Right forelimb (tissue), 1 donor: ENCODE measurements at regions not wholly inside any gene's neighbourhood (a gene's known extent, or its start where the extent isn't known, plus 50 kb on each side); places are given as distances from the start of the nearest gene placed in this dataset.
"Not testable (repeated sequence)": the region's sequence is repeated elsewhere in the genome, so short reads cannot be mapped to it uniquely, and the experiment has no call there.

ENCODE experiments used
- DNase-seq: peaks from one replicate; pipeline ENCODE4 v3.0.0-alpha.2; 2018

DNA sequence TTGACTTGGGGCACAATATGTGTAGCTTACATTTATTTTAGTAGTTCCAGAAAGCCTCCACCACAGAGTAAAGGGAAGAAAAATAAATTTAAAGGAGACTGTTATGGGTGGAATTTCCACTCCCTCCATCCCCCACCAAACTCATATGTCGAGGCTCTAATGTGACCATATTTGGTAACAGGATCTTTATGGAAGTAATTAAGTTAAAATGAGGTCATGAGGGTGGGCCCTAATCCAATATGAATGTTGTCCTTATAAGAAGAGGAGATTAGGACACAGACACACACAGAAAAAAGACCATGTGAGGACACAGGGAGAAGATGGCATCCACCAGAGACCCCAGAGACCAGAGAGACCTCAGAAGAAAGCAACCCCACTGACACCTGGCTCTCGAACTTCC lies 189.7 kb downstream of the EDN1 start:
- no peak for DNase-seq

DNA sequence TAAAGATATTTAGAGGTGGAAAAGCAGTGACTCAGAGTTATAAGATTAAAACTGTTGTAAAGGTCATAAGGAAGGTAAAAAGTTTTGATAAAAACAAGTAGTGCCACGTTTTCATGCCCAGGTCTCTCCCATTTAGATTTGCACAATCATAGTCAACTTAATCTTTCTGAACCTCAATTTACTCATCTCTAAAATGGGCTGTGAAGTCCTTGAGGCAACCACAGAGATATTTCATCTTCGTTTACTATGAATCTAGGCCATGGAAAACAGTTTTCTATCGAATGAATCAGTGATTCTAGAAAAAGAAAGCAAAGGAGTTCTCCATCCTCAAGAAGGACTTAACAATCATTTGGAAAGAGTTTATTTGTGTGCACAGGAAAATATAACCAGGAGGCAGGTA lies 190.2 kb downstream of the EDN1 start:
- DNase-seq: no peak

DNA sequence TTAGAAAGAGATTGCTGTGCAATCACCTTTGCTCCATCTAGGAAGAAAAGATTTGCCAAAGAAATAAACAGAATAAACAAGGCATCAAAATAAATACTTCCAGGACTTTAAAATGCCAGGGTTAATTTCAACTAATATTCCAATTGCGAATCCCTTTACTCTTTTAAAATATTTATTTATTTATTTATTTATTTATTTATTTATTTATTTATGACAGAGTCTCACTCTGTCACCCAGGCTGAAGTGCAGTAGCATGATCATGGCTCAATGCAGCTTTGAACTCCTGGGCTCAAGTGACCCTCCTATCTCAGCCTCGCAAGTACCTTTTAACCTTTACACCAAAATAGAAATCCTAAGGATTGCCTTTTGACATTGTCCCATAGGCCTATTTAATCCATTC lies 191.1 kb downstream of the EDN1 start:
- DNase-seq: no peak

DNA sequence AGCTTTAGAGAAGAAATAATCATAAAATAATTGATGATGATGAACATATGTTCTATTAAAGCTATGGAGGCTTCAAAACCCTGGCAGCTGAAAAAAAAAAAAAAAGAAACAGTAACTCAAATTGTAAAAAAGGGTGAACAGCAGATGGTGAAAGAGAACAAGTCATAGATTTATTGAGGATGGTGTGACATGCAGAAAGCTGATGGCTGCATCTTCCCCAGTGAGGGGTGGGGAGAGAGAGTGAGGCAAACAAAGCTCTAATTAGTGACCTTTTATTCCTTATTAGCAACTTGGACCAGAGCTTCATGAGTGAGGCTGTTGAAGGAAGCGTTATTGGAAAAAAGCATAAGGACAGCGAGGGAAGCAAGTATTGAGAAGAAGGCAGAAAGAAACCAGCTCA lies 191.7 kb downstream of the EDN1 start:
- DNase-seq: no peak

DNA sequence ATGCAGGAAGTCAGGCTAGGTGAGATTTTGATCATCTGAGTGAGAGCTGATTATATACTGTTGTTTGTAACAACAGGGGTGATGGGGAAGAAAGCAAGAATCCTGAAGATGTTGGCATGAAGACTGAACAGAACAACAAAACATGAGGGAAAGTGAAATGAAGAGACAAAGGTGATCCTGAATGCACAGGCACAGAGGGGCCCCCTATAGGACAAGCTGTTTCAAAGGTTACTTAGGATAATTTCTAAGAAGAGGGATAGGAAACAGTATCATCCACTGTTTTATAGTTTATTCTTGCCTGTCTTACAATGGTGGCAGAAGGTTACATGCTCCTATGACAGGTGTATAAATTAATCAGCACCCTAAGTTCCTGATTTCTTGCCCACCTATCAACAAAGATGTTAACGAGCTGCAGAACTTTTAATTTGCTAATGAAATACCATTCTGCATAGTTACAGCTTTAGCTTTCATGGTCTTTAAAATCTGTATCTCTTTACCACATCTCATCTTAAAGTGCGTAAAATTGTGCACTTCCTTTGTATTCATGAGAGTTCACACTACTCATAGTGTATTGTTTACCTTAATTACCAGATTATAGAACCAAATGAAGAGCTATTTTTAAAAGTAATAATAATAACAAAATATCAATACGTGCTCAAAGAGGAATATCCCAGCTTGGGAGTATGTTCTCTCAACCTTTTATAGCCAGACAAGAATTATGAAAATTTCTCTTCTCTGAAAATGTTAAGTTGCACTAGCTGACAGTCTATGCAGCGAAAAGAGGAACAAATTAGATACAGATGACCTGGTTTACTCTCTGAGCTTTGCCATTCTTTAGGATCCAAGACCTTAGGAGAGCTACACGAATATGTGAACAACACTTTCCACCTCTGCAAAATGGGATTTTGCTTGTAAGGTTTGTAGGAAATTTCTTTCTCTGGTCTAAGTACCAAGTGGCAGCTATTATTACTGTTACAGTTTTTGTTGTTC lies 192.5 kb downstream of the EDN1 start:
- DNase-seq: no peak

DNA sequence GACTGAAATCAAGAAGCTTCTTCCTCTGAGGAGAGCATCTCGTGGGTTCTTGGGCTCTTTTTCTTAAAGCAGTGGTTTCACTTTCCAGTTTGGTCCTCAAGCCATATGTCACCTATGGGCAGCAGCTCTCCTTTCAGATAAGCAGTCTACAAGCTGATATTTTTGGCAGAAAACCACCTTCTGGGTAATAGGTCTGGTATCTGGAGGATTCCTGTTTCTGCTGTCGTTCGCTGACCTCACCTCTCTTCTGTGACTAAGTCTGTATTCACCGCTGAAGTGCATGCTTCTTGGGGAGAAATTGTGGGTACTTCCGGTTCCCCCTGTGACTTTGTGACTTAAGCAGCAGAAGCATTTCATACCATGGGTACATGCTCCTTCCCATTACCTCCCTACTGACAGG lies 193.6 kb downstream of the EDN1 start:
- DNase-seq: no peak

DNA sequence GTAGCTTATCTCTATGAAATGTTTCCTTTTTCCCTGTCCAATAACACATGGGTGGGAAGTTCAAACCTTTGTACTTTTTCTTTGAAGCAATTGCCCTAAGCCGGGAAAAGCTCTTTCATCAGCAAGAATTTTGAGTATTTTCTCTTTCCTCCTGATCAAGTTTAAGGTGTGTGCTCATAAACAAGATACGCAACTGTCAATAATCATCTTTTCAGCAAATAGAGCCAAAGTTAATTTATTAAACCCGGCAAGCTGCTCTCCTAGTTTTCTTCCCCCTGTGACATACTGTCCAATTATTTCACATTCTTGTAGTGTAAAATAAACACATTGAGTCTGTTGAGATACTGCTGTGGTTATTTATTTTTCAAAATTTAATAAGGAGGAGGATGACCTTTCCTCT lies 194.4 kb downstream of the EDN1 start:
- no peak for DNase-seq

DNA sequence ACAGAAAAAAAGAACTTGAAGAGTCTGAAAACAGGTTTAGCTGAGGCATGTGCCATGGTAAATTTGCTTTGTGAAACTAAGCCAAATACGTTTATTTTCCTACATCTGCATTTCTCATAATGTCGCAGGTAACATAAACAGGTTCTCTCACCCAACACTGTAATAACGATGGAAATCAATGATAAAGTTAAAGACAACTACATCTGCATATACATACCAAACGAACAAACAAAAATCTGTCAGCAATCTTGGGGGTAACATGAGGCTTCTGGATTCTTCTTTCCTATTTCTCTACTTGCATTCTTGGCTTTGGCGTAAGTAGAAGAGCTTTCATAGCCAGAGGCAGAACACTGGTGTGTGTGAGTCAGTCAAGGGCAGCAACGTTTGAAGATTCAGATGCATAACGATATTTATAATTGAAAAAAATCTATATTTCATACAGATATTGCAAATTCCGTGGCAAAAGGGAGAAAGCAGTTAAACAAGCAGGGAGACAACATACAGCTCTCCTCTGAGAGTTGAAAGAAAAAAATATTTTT lies 195.1 kb downstream of the EDN1 start:
- DNase-seq: no peak

DNA sequence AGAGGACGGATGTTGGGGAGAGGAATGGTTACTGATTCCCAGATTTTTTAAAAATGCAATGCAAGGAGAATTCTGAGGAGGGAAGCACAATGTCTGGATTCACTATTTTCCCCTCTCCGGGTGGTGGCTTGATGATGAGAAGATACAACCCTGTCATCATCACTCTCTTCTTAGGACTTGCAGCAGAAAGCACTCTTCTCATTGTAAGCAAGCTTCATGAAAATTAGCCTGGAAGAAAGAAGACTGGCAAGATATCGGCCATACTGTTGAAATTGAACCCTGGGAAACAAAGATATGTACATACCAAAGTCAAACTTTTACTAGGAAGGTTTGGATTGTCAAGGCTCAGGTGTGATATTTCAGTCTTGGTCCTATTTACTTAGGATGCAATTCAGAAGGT lies 195.7 kb downstream of the EDN1 start:
- DNase-seq: no peak

DNA sequence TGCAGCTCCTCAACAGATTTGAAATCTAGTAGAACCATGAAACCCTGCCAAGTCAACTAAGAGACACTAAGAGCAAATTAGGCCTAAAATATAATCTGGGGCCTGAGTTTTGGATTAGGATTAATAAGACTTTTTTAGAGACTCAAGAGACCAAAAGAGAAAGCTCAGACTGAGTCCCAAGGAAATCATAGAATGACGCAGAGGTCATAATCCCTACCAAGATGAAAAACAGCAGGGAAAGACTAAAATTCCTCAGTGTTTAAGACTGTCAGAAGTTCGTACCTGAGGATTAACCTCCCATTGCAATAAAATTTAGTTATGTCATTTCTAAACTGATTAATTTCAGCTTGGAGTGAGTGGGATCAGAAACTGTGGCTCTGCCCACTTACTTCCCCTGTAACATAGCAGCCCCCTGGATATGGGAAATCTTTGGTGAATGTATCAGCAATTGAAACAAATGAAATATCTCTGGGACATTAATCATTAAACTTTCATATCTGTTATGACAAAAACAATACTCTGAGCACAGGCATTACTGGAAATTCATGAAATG lies 200.3 kb downstream of the EDN1 start:
- DNase-seq: no peak

DNA sequence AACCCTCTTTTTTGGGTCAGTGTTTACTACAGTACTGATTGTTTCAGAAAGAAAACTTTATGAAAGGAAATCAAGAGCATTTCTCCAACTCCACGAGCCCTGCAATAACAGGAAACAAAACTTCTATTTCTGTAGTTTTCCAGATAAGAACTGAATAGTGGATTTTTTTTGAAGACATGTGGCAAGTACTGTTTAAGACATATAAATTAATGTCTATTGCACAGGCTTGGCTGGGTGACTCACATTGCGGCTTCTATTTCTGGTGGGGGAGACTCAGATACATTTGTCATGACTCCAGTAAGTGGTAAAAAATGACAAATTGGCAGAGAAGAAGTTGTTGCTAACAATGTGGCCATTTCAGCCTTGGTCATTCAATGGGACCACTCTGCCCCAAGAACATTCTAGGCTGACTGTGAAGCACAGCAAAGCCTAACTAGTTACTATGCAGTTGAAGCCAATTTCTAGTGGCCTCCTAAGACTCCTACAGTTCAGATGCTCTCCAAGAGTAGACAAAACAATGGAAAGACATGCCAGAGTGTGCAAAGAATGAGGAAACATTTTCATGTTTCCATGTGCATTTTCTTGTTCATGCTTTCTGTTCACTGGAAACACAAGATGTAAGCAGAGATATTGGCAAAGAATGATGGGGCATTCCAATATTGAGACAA lies 200.9 kb downstream of the EDN1 start:
- no peak for DNase-seq

DNA sequence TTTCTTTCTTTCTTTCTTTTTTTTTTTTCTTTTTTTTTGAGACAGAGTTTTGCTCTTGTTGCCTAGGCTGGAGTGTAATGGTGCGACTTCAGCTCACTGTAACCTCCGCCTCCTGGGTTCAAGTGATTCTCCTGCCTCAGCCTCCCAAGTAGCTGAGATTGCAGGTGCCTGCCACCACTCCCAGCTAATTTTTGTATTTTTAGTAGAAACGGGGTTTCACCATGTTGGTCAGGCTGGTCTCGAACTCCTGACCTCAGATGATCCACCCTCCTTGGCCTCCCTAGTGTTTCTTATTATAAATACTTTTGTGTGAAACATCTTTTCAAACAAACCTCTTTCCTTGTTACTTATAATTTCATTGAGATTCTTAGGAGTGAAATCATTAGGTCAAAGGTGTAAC lies 202.8 kb downstream of the EDN1 start:
- DNase-seq: not testable (repeated sequence)

DNA sequence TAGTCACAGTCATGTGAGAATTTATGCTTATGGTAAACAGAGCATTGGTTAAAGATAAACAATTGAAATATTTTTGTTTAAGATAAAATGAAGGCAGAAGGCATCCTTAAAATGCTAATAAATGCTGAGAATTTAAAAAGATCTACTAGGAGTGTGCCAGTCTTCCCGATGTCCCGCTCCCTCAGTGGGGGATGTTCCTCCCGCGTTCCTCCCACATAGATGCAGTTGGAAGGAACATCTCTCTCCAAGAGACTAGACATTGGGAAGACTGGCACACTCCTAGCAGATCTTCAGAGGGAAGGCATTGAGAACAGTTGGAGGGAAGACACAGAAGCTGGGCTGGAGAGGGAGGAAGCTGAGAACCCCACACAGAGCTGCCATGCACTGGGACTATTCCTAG lies 203.3 kb downstream of the EDN1 start:
- DNase-seq: no peak

DNA sequence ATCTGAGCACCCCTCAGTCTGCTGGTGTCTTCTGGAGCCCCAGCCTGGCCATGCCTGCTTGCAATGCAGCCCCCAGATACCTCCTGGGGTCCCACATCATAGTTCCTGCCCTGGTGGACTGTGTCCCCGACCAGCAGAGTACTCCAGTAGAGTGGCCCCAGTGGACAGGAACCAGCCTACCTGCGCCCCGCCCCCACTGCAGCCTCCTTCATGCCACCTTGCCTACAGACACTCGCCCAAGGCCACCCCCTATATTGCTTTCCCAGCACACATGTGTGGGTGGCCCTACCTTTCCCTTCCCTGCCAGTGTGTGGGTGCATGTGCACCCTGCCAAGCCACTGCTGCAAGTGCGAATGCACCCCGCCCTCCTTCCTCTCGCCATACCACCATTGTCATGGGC lies 204.0 kb downstream of the EDN1 start:
- DNase-seq: no peak

DNA sequence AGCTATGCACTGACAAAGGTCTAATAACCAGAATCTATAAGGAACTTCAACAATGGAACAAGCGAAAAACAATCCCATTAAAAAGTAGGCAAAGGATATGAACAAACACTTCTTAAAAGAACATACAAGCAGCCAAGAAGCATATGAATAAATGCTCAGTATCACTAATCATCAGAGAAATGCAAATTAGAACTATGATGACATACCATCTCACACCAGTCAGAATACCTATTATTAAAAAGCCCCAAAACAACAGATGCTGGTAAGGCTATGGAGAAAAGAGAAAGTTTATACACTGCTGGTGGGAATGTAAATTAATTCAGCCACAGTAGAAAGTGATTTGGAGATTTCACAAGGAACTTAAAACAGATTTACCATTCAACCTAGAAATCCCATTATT lies 211.8 kb downstream of the EDN1 start:
- DNase-seq: no peak

DNA sequence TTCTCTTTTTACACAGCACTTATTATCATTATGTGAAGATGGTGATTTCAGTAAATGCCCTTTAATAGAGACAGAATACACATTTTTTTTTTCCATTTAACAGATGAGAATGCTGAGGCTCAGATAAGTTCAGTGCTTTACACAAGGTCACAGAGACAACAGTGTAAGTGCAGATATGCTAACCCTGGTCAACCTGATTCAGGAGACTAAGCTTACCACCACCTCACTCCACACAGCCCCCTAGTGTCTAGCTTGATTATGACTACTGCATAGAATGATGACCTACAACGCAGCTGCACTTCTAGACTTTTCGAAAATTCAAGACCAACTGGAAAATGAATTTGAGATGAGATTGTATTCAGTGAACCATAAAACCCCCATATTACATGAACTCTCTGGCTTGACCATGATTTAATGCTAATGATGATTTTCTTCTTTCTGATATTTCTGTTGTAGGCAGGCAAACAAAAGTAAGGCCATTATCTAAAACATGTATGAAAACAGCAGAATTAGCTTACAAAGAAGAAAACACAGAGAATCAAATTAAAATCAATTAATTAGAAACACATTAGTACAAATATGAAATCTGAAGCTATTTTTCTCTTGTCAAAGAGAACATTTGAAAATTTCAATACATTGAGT lies 212.1 kb upstream of the PHACTR1 start:
- no peak for DNase-seq

DNA sequence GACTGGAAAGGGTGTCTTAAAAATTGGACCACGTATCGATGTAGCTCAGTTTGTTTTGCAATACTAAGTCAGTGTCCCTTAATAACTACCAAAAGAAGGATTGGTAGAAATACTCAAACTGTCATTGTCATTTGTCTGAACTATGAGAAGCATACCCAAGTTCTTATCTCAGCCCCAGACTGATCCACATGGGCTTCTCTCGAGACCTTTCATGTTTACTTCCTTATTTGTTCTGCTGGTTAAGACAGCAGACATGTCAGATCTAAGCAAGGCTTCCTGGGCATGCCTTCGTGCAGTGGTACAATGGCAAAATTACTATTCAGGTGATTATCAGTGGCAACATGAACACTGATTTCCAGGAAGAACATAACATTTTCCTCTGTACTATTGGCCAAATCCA lies 211.1 kb upstream of the PHACTR1 start:
- no peak for DNase-seq

DNA sequence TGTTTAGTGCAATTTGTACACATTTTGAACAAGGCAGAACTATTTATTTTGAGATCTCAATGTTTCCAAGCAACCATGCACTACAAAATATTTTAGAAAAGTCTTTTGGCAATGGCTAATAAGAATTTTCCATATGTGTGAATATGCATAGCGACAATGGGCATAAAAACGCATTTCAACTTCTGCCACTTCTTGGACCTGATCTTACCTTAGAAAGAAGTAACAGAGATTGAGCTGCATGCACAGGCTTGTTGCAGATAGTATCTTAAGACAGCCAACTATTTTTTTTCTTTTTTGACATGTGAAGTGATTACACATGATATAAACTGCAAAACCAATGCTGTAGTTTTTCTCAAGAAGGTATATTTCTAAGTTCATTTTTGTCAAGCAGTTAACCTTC lies 210.4 kb upstream of the PHACTR1 start:
- no peak for DNase-seq

DNA sequence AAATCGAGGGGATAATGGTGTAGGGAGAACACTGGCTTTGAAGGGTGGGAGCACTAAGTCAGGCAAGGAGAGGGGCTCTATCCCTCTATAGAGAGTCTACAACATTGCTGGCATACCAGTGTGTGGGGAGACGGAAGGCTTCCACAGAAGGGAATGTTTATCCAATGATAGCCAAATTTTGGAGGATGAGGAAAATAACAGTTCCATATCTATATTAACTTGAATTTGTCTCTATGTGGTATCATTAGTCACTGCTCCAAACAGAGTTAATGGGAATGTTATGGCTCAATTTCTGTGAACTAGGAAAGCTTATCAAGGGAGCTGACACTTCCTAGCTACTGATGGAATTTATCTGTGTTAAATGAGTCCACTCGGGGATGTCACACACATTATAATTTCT lies 208.9 kb upstream of the PHACTR1 start:
- no peak for DNase-seq

DNA sequence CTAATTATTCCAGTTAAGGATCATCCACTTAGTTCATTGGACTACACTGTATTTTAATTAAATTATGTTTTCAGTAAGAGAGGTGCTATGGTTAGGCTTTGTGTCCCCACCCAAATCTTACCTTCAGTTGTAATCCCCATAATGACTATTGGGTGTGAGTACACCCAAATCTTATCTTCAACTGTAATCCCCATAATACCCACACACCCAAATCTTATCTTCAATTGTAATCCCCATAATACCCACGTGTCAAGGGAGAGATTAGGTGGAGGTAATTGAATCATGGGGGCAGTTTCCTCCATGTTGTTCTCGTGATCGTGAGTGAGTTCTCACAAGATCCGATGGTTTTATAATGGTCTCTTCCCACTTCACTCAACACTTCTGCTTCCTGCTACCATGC lies 208.0 kb upstream of the PHACTR1 start:
- DNase-seq: no peak

DNA sequence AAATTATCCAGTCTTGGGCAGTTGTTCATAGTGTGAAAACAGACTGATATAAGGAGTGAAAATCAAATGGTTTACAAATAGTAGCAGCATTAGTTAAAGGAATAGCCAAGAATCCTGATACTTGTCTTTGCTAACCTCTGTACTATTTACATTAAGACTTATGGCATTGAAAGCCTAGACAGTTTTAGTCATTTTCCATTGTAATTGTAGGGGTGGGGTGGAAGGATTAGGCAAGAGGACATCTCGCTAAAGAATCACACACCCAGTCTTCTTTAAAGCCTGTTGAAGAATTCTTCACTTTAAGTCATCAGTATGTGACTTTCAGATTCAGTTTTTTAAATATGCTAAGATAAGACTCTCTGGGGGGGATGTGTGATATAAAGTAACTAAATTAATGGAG lies 207.5 kb upstream of the PHACTR1 start:
- no peak for DNase-seq

DNA sequence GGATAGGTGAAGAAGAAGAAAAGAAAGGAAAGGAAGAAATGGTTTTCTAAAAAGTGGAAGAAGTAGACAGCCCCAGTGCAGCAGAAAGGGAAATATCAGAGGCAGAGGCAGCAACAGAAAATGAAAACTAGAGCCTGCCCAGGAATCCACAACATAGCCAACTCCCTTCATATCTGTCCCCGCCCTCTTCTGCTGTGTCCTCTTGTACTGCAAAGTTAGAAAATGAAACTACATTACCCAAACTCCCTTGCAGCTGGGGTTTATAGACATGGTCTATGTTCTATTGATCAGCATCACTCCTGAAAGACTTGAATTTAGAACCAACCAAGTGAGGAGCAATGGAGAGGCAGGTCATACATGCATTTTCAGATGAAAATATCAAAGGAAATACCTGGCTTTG lies 200.5 kb upstream of the PHACTR1 start:
- DNase-seq: no peak

DNA sequence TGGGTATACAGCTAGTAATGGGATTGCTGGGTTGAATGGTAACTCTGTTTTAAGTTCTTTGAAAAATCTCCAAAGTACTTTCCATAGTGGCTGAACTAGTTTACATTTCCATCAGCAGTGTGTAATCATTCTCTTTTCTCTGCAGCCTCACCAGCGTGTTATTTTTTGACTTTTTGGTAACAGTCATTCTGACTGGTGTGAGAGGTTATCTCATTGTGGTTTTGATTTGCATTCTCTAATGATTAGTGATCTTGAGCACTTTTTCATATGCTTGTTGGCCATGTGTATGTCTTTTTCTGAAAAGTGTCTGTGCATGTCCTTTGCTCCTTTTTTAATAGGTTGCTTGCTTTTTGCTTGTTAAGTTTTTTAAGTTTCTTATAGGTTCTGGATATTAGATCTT lies 194.2 kb upstream of the PHACTR1 start:
- DNase-seq: no peak
